DMS53 treated with DMSO at 0.1 percent for 48 hours (cell line): ENCODE measurements at regions not wholly inside any gene's neighbourhood (a gene's known extent, or its start where the extent isn't known, plus 50 kb on each side); places are given as distances from the start of the nearest gene placed in this dataset.
"Not testable (repeated sequence)": the region's sequence is repeated elsewhere in the genome, so short reads cannot be mapped to it uniquely, and the experiment has no call there.

Source experiments
- DNase-seq: peaks from one replicate; lab custom pipeline; 2025; ENCODE audit not compliant: unreplicated experiment; lab: John Stamatoyannopoulos, UW

DNA sequence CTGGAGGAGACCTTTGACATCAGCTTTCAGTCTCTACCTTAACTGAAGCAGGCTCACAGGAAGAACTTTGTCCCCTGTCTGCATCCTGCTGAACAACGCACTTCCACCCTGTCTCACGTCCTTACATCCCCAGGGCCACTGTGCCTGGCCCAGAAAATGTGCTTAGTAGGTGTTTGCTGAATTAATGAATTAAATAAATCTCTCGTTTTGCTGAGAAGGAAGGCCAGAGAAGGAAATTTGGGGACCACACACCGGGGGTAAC is 54.3 kb upstream of the CREB3L1 start:
- DNase-seq: no peak

- no peak for DNase-seq
These were observed 54.8 kb upstream of the CREB3L1 start for GRCh38 chr11:46222490-46223251.

- DNase-seq: no peak
These were observed 57.1 kb upstream of the CREB3L1 start for GRCh38 chr11:46220313-46220712.

GRCh38 chr11:46216765-46217089 is 60.7 kb upstream of the CREB3L1 start:
- no peak for DNase-seq

- no peak for DNase-seq
These were observed 61.3 kb upstream of the CREB3L1 start for GRCh38 chr11:46216019-46216764.

DNA sequence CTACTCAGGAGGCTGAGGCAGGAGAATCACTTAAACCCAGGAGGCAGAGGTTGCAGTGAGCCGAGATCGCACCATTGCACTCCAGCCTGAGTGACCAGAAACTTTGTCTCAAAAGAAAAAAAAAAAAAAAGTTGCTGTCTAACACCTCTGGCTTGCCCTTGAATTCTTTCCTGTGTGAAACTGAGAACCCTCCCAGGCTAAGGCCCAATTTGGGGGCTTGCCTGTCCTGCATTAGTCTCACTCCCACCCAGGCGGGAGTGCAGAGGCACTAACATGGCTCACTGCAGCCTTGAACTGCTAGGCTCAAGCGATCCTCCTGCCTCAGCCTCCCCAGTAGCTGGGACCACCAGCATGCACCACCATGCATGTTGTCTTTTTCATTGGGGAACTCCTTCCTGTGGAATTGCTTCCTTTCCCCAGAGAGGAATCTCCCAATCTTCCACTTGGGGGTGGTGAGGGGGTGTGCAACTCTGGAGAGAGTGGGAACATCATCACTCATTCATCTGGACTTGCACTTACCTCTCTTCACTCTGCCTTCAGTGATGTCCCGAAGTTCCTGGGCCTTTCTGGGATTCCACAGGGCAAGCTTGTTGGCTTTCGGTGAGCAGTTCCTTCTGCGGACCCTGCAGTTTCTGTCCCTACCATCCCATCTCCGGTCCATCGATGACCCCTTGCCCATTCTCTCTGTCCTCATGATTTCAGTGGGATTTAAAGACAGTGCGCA is 62.1 kb upstream of the CREB3L1 start:
- no peak for DNase-seq

DNA sequence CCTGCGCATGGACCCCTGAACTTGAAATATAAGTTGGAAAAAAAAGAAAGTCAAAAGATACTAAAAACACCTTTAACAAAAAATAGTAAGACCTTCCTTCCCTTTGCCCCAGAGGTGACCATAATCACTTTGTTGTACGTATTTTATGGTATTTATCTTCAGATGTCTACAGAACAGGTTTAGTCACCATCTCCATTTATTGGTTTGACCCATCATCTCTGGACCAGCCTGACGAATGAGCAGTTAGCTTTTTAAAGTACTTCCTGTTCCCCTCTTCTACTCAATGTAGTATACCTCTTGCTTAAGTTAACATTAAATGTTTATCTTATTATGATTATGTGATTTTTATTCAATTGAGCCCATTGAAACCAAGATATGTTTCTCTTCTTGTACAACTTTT is 64.7 kb upstream of the CREB3L1 start:
- no peak for DNase-seq

DNA sequence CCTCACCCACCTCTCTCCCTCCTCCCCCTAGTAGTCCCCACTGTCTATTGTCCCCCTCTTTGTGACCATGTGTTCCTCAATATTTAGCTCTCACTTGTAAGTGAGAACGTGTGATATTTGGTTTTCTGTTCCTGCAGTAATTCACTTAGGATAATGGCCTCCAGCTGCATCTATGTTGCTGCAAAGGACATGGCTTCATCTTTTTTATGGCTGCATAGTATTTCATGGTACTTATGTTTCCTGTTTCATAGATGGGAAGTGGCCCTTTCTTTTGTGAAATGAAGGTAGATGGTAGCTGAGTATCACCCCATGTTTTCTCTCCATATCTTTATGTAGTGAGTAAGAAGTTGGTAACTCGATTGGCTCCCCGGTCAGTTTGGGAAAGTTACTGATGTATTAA is 66.6 kb upstream of the CREB3L1 start:
- DNase-seq: no peak

- DNase-seq: no peak
These were observed 67.3 kb upstream of the CREB3L1 start for GRCh38 chr11:46210133-46210636.

DNA sequence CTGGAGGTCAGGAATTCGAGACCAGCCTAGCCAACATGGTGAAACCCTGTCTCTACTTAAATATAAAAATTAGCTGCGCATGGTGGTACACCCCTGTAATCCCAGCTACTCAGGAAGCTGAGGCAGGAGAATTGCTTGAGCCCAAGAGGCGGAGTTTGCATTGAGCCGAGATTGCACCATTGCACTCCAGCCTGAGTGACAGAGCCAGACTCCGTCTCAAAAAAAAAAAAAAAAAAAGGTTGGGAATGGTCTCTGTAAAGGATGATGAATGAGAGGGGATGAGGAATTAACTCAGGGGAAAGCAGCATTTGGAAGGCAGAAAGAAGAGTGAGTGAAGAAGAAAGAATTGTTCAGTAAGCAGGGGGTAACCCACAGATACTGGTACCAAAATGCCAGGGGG is 67.8 kb upstream of the CREB3L1 start:
- DNase-seq: not testable (repeated sequence)

DNA sequence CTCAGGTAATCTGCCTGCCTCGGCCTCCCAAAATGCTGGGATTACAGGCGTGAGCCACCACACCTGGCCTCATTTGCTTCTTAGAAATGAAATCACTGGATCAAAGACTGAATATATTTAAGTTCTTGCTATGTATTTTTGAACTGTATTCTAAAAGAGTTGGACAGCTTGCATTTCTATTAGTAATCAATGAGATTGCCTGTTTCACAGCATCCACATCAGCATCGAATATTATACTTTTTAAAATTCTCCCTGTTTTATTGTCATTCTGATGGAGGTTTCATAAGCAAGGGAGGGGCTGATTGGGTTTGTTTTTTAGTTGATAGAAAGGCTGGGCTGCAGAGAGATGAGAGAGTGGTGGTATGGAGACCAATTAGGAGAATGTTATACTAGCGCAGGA is 68.7 kb upstream of the CREB3L1 start:
- no peak for DNase-seq

DNA sequence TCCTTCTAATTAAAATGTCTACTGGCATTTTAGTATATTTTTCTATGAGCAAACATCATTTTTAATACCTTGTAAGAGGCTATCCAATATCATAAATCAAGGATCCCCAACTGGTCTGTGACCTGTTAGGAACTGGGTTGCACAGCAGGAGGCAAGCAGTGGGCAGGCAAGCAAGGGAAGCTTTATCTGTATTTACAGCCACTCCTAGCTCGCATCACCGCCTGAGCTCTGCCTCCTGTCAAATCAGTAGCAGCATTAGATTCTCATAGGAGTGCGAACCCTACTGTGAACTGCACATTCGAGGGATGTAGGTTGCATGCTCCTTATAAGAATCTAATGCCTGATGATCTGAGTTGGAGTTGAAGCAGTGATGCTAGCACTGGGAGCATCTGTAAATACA is 70.2 kb upstream of the CREB3L1 start:
- no peak for DNase-seq

DNA sequence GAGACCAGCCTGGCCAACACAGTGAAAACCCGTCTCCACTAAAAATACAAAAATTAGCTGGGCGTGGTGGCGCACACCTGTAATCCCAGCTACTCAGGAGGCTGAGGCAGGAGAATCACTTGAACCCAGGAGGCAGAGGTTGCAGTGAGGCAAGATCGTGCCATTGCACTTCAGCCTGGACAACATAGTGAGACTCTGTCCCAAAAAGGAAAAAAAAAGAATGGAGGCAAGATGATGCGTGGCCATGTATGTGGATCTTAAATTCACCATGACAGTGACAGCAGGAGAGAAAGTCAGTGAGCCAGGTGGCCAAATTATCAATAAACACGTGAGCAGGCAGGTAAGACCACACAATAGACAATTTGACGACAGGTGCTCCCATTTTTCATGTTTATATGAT is 73.0 kb upstream of the CREB3L1 start:
- not testable (repeated sequence) for DNase-seq

DNA sequence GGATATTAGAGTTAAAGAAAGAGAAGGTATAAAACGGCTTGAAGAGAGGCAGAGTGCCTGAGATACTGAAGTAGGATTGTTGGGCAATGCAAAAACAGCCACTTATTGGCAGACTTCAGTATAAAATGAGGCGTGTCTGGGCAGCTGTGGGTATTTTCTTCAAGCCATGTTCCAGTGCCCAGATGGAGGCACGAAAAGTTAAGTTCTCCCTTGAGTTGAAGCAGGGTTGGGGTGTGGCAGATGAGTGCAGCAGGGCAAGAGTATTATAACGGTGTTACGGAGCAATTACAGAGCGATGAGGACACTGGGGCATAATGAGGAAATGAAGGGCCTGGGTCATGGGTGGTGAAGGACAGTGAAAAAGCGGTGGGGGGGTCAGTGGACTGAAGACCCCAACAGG is 73.7 kb upstream of the CREB3L1 start:
- DNase-seq: no peak

DNA sequence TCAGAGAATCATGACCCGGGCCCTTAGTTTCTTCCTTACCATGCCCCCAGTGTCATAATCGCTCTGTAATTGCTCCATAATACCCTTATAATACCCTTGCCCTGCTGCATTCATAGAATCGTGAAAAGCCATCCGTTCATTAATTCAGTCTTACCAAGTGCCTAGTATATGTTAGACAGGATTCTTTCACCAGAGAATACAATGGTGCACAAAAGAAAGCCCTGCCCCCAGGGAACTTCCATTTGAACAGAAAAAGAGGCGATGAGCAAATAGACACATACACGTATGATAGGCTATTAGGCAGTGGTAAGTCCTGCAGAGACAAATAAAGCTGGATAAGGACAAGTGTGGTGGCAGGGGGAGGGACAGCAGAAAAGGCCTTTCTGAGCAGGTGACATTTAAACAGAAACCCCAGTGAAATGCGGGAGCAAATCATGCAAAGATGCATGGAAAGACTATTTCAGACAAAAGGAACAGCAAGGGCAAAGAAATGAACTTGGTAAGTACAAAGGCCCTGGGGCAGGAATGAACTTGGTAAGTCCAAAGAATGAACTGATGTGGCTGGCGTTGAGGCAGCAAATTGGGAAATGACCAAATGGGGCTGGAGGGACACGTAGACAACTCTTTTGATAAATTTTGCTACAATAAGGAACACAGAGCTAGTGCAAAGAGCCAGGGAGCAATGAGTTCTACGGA is 74.6 kb upstream of the CREB3L1 start:
- DNase-seq: no peak

- no peak for DNase-seq
These were observed 75.3 kb upstream of the CREB3L1 start for GRCh38 chr11:46202149-46202548.

DNA sequence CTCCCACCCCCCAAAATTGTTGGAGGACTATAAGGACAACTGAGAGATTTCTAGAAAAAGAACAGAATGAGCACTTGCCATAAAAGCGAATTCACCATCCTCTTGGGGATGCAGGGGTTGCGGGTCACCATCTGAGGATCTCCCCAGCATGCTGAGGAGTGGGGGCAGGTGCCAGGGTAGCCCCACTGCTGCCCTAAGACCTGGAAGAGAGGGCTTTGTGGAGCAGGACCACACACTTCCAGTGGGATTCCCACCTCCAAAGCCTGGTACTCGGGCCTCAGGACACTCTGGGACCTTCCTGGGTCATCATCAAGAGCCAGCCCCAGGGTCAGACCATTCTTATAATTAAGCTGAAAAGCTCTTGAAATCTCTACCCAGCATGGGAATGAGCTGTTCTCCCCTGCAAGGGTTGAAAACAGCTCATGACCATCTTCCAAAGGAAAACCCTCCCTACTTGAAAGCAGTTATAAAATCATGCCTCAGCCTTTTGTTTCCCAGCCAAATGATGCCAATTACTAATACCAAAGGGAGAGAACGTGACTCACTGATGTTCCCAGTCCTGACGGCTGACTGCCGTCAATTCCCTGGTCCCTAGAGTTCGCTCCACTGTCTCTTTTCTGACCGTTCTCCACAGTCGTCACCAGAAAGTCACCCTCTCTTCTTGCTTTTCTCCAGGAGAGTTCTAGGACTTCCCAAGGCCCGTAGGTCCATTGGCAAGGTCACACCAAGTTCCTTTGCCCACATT is 76.8 kb upstream of the CREB3L1 start:
- no peak for DNase-seq

DNA sequence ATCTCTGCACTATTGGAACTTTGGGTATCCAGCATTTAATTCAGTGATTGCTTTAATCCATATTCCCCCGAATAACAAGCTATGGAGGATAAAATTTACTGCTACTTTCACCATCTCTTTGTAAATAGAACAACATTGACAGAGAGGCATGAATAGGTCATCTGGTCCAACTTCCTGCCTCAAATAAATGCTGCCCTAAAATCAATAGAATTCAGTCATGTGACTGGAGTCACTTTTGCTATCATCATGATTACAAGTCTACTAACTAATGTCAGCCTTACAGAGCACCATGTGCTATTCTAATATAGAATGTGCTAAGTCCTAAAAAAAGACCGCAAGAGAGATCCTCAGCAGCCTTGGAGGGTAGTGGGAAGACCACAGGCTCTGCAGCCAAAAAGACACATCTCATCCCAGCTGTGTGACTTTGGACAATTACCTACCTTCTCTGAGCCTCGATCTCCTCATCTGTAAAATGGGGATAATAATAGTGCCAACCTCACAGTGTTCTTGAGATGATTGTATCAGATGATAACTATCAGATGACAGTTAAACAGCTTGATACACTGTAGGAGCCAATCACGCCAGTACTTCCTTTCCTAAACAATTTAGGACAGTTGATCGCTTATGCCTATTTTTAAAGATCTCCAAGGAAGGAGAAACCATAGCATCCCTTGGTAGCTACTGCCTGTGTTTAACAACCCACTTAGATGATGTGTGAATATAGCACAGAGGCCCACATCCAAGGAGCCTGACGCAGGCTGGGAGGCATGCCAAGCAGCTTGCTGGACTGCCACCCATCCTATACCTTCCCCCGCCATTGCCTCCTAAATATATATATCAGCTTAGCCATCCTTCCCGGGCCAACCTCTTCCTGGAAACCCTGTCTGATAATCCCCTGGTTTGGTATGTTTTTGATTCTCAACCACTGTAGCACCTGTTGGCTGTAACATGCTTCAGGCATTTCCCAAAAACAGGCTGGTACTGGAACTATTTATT is 77.3 kb upstream of the PHF21A start:
- no peak for DNase-seq

DNA sequence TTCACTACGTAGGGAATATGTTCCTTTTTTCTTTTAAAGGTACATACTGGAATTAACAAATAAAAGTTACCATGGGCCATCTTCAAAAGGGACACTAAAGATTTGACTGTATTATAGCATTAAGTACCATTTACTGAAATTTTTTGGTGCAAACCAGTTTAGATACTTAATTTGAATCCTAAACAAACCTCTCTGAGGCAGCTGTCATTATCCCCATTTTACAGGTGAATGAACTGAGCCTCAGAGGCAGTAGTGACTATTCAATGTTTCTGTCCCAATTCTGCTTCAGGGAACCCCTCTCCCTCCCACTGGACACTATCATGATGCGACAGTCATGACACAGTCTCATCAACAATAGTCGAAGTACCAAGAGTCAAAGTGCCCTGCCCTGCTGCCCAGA is 76.2 kb upstream of the PHF21A start:
- DNase-seq: no peak

GRCh38 chr11:46188017-46188416 is 66.8 kb upstream of the PHF21A start:
- no peak for DNase-seq
